Lower leg skin (tissue), 3 donors: ENCODE measurements at regions not wholly inside any gene's neighbourhood (a gene's known extent, or its start where the extent isn't known, plus 50 kb on each side); places are given as distances from the start of the nearest gene placed in this dataset.

ENCODE experiments used
- CTCF ChIP-seq, 3 donors: fragments of 450-650 bp; IDR thresholded peaks; one replicate each; pipeline ENCODE4 v1.5.1; 2016; ENCODE audit warnings: antibody characterized with exemption in 3 of 3, mild to moderate bottlenecking in 3 of 3, moderate library complexity in 2 of 3
- POLR2A ChIP-seq, 2 donors: fragments of 450-650 bp; IDR thresholded peaks; one replicate each; pipeline ENCODE4 v1.6.1; 2016 to 2017; ENCODE audit warnings: antibody characterized with exemption in 2 of 2, mild to moderate bottlenecking in 1 of 2, moderate library complexity in 1 of 2

DNA sequence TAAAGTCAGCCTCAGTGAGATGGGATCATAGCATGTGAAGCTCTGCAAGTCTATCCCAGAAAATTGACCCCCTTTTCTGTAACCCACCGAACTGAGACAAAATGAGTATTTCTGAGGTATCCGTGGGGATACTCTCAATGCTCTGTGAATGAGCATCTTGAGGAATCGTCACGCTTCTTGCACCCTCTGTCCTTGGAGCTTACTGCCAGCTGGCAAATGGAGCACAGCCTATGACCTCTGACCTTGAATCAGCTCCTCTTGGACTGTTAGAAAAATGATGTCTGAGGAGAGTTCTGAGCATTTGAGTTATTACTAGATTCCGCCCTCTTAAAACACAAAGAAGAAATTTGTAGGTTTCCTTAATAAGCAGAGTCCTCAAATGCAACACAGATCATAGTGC, 342.1 kb downstream of the ZFHX3 start:
- no peak for TF ChIP-seq POLR2A (IDR thresholded peaks at IDR 0.05)
- TF ChIP-seq CTCF (IDR thresholded peaks at IDR 0.05): no peak
